ENCODE measurements at regions not wholly inside any gene's neighbourhood (a gene's known extent, or its start where the extent isn't known, plus 50 kb on each side); places are given as distances from the start of the nearest gene placed in this dataset.

- H3K27ac Mint-ChIP-seq = no peak overlapping the region
- TF ChIP-seq HMGA2 (CRISPR knock-in tag; IDR thresholded peaks at IDR 0.05) (no peak), ATF6 (CRISPR knock-in tag; IDR thresholded peaks at IDR 0.05) (no peak), HMGXB4 (CRISPR knock-in tag; IDR thresholded peaks at IDR 0.05) (no peak), ZNF232 (CRISPR knock-in tag; IDR thresholded peaks at IDR 0.05) (no peak), ZNF396 (CRISPR knock-in tag; IDR thresholded peaks at IDR 0.05; ENCODE audit: borderline replicate concordance) (no peak), CDX4 (CRISPR knock-in tag; IDR thresholded peaks at IDR 0.05; ENCODE audit: borderline replicate concordance) (no peak), SOX15 (CRISPR knock-in tag; IDR thresholded peaks at IDR 0.05) (no peak), MYBL2 (CRISPR knock-in tag; IDR thresholded peaks at IDR 0.05) (no peak), CTCF (IDR thresholded peaks at IDR 0.05) (no peak), ELF4 (CRISPR knock-in tag; IDR thresholded peaks at IDR 0.05; ENCODE audit: low read depth) (no peak), FOXP1 (CRISPR knock-in tag; IDR thresholded peaks at IDR 0.05; ENCODE audit: borderline replicate concordance) (no peak), FOXK1 (CRISPR knock-in tag; IDR thresholded peaks at IDR 0.05) (no peak), ZNF138 (CRISPR knock-in tag; conservative IDR thresholded peaks at IDR 0.05) (no peak), ERG (CRISPR knock-in tag; IDR thresholded peaks at IDR 0.05) (no peak)
- no peak for DNase-seq (ENCODE audit: low spot score)
- H3K27me3 Mint-ChIP-seq (ENCODE audit: low read depth) = no peaks in the 10 kb centered on the region; the same call in 1 of the 2 replicates
- H3K9me3 Mint-ChIP-seq = no peaks in the 10 kb centered on the region
- POLR2A ChIA-PET = no interaction called here
- H3K4me3 Mint-ChIP-seq = no peak overlapping the region
- H3K36me3 Mint-ChIP-seq = no peaks in the 10 kb centered on the region
- ATAC-seq = no peak
- H3K4me1 Mint-ChIP-seq = peaks cover 26% of the 10 kb centered on the region
- CTCF ChIA-PET = no interaction called here
Measured at GRCh38 chr5:175354964-175355363, 89.0 kb downstream of the DRD1 start.

- Mint-ChIP-seq H3K27ac (no peak overlapping the region), H3K9me3 (no peaks in the 10 kb centered on the region), H3K4me3 (no peak overlapping the region), H3K27me3 (ENCODE audit: low read depth) (no peaks in the 10 kb centered on the region; the same call in none of the 2 replicates), H3K4me1 (peaks cover 26% of the 10 kb centered on the region), H3K36me3 (no peaks in the 10 kb centered on the region)
- ATAC-seq = no peak
- CTCF ChIA-PET = interaction anchor here (0.7 kb wide), 1 partner anchor 10 kb away, joined by 3 read pairs; no protein-coding TSS in a partner anchor
- POLR2A ChIA-PET = interaction anchor here (0.6 kb wide), 1 partner anchor 958 kb away, joined by 8 read pairs; no protein-coding TSS in a partner anchor
- DNase-seq (ENCODE audit: low spot score) = no peak
- TF ChIP-seq RORB (CRISPR knock-in tag; IDR thresholded peaks at IDR 0.05) (no peak), ATF2 (CRISPR knock-in tag; IDR thresholded peaks at IDR 0.05; ENCODE audit: borderline replicate concordance, low read depth) (no peak), CBFB (CRISPR knock-in tag; IDR thresholded peaks at IDR 0.05; ENCODE audit: low read depth) (no peak), ZNF121 (CRISPR knock-in tag; IDR thresholded peaks at IDR 0.05) (no peak), MLX (CRISPR knock-in tag; IDR thresholded peaks at IDR 0.05) (no peak), E2F1 (CRISPR knock-in tag; IDR thresholded peaks at IDR 0.05) (no peak), GABPB1 (CRISPR knock-in tag; IDR thresholded peaks at IDR 0.05) (no peak), NFATC4 (CRISPR knock-in tag; IDR thresholded peaks at IDR 0.05) (no peak), CDX4 (CRISPR knock-in tag; IDR thresholded peaks at IDR 0.05; ENCODE audit: borderline replicate concordance) (no peak), GRHL2 (CRISPR knock-in tag; IDR thresholded peaks at IDR 0.05; ENCODE audit: insufficient replicate concordance, severe bottlenecking) (no peak)
Measured at GRCh38 chr5:175353926-175354325, 90.1 kb downstream of the DRD1 start.

Measured in WTC11 (cell line).